IMR-90 (cell line): ENCODE measurements at regions not wholly inside any gene's neighbourhood (a gene's known extent, or its start where the extent isn't known, plus 50 kb on each side); places are given as distances from the start of the nearest gene placed in this dataset.
A peak's percentile ranks its signal among the peaks of the same experiment; 100 is the strongest.

Experiments
- ATAC-seq: fragments of 200-7000 bp; cut with Tn5 transposase; 2 replicates; pipeline ENCODE4 v1.9.1; 2020; ENCODE audit warnings: low read depth, mild to moderate bottlenecking, moderate library complexity
- BruUV-seq: library from RNA; stranded (reverse); fragments of 400-500 nt; replicated peaks from 2 replicates; lab custom pipeline; 2021; lab: Mats Ljungman, UMichigan
- CTCF ChIA-PET: fragments of 300-600 bp; formaldehyde crosslinking; extraction: SDS; loops from one replicate; lab custom pipeline; 2021; ENCODE audit warnings: antibody characterized with exemption; lab: Yijun Ruan, JAX
- POLR2A ChIA-PET: fragments of 300-600 bp; sonication (Branson Sonifier 250); formaldehyde crosslinking; loops from one replicate; lab custom pipeline; 2022; ENCODE audit warnings: antibody characterized with exemption; ENCODE audit not compliant: unreplicated experiment; lab: Charles Lee
- DNase-seq: peaks from one replicate; pipeline ENCODE4 v3.0.0; 2013
- H2AFZ ChIP-seq: replicated peaks from 2 replicates; pipeline ENCODE3; 2013; ENCODE audit warnings: low read length, mild to moderate bottlenecking; ENCODE audit not compliant: poor library complexity
- H2AK5ac ChIP-seq: 2 replicates; pipeline ENCODE4 v1.6.1; 2013; ENCODE audit warnings: low read depth, low read length, inconsistent platforms
- H2AK9ac ChIP-seq: replicated peaks from 2 replicates; pipeline ENCODE3; 2013; ENCODE audit warnings: mild to moderate bottlenecking, low read depth, low read length, moderate library complexity; ENCODE audit not compliant: poor library complexity
- H2BK120ac ChIP-seq: 2 replicates; pipeline ENCODE4 v1.6.1; 2013; ENCODE audit warnings: low read depth, low read length, inconsistent platforms
- H2BK15ac ChIP-seq: 3 replicates; pipeline ENCODE4 v1.6.1; 2013; ENCODE audit warnings: low read depth, low read length, inconsistent platforms
- H2BK20ac ChIP-seq: 2 replicates; pipeline ENCODE4 v1.6.1; 2013; ENCODE audit warnings: low read depth, mild to moderate bottlenecking, inconsistent platforms, low read length, moderate library complexity
- H2BK5ac ChIP-seq: 2 replicates; pipeline ENCODE4 v1.6.1; 2013; ENCODE audit warnings: mild to moderate bottlenecking, low read depth, low read length, inconsistent platforms; ENCODE audit not compliant: poor library complexity, severe bottlenecking
- H3K14ac ChIP-seq: replicated peaks from 2 replicates; pipeline ENCODE4 v1.6.1; 2013; ENCODE audit warnings: low read depth, low read length, inconsistent platforms
- H3K18ac ChIP-seq: 2 replicates; pipeline ENCODE4 v1.6.1; 2013; ENCODE audit warnings: low read depth, low read length, control low read depth
- H3K23ac ChIP-seq: 2 replicates; pipeline ENCODE4 v1.6.1; 2013; ENCODE audit warnings: low read depth, low read length, inconsistent platforms
- H3K27ac ChIP-seq: 2 replicates; pipeline ENCODE4 v1.5.1; 2013; ENCODE audit warnings: mild to moderate bottlenecking, control low read depth, low read length; ENCODE audit not compliant: insufficient read depth
- H3K27me3 ChIP-seq: 2 replicates; pipeline ENCODE4 v1.6.1; 2013; ENCODE audit warnings: low read length; ENCODE audit not compliant: control insufficient read depth, insufficient read depth
- H3K36me3 ChIP-seq: 2 replicates; pipeline ENCODE4 v1.6.1; 2013; ENCODE audit warnings: low read length, mixed read lengths; ENCODE audit not compliant: control insufficient read depth, insufficient read depth
- H3K4ac ChIP-seq: 2 replicates; pipeline ENCODE4 v1.6.1; 2013; ENCODE audit warnings: low read depth, low read length, inconsistent platforms
- H3K4me1 ChIP-seq: 2 replicates; pipeline ENCODE4 v1.6.1; 2013; ENCODE audit warnings: low read length, mixed read lengths; ENCODE audit not compliant: control insufficient read depth, insufficient read depth
- H3K4me2 ChIP-seq: 2 replicates; pipeline ENCODE4 v1.6.1; 2013; ENCODE audit warnings: low read depth, mild to moderate bottlenecking, control low read depth, low read length, moderate library complexity
- H3K4me3 ChIP-seq: 2 replicates; pipeline ENCODE4 v1.5.1; 2013; ENCODE audit warnings: low read depth, mild to moderate bottlenecking, control low read depth, low read length, moderate library complexity; ENCODE audit not compliant: insufficient read depth
- H3K56ac ChIP-seq: 2 replicates; pipeline ENCODE4 v1.6.1; 2013; ENCODE audit warnings: low read length, inconsistent platforms; ENCODE audit not compliant: insufficient read depth; ENCODE audit errors: extremely low read depth
- H3K79me1 ChIP-seq, 2 experiments: 2 replicates each; pipeline ENCODE4 v1.6.1; 2013; ENCODE audit warnings: low read length in 2 of 2, inconsistent platforms in 1 of 2, low read depth in 1 of 2
- H3K9ac ChIP-seq: 2 replicates; pipeline ENCODE4 v1.6.1; 2013; ENCODE audit warnings: low read depth, low read length, control low read depth
- H3K9me1 ChIP-seq: 2 replicates; pipeline ENCODE4 v1.6.1; 2013; ENCODE audit warnings: low read length, inconsistent platforms; ENCODE audit not compliant: insufficient read depth
- H3K9me3 ChIP-seq: 2 replicates; pipeline ENCODE4 v1.6.1; 2013; ENCODE audit warnings: low read length; ENCODE audit not compliant: control insufficient read depth, insufficient read depth
- H4K20me1 ChIP-seq: 2 replicates; pipeline ENCODE4 v1.6.1; 2013; ENCODE audit warnings: low read length, inconsistent platforms; ENCODE audit not compliant: insufficient read depth
- H4K5ac ChIP-seq: 2 replicates; pipeline ENCODE4 v1.6.1; 2013; ENCODE audit warnings: mild to moderate bottlenecking, low read depth, low read length, control low read depth
- H4K8ac ChIP-seq, 2 experiments: 2 replicates each; pipeline ENCODE4 v1.6.1; 2013; ENCODE audit warnings: low read depth in 2 of 2, low read length in 2 of 2, control low read depth in 1 of 2, inconsistent platforms in 1 of 2
- H4K91ac ChIP-seq: 2 replicates; pipeline ENCODE4 v1.6.1; 2013; ENCODE audit warnings: low read depth, low read length, inconsistent platforms; ENCODE audit not compliant: insufficient read depth
- POLR2A ChIP-seq: IDR thresholded peaks from 2 replicates; pipeline ENCODE4 v1.6.1; 2012; ENCODE audit warnings: mild to moderate bottlenecking, low read depth, low read length
- RAD21 ChIP-seq: IDR thresholded peaks from 2 replicates; pipeline ENCODE4 v1.6.1; 2012; ENCODE audit warnings: low read length, improper control_type of control experiment
- RFX5 ChIP-seq: IDR thresholded peaks from 2 replicates; pipeline ENCODE4 v1.8.0; 2012; ENCODE audit warnings: low read depth, mild to moderate bottlenecking, low read length, moderate library complexity
- SMC3 ChIP-seq: fragments of 150-350 bp; IDR thresholded peaks from 2 replicates; pipeline ENCODE4 v1.6.1; 2016; ENCODE audit warnings: low read depth, mild to moderate bottlenecking, antibody characterized with exemption, low read length, moderate library complexity
- WGBS, 2 experiments: methylation state at CpG; one replicate each; pipeline versions ENCODE4 v1.1.5 to v1.1.7; 2013; ENCODE audit warnings: missing lambda C conversion rate in 2 of 2; ENCODE audit not compliant: insufficient read length in 1 of 2; ENCODE audit errors: extremely low coverage in 2 of 2; 5-methylcytosine and 5-hydroxymethylcytosine counted together
- dilution Hi-C: fragments of 300-500 bp; cut with HindIII; formaldehyde crosslinking; loops from one replicate; pipeline ENCODE4 v1.14.3; 2018; ENCODE audit warnings: low sequenced_read_pairs; ENCODE audit not compliant: unreplicated experiment
- in situ Hi-C: fragments of 300-500 bp; cut with MboI; formaldehyde crosslinking; loops from 3 replicates; pipeline ENCODE4 v1.14.3; 2019; ENCODE audit warnings: low sequenced_read_pairs, inconsistent platforms, mixed read lengths
- intact Hi-C: fragments of 100-400 bp; cut with micrococcal nuclease; formaldehyde crosslinking; loops from 2 replicates; pipeline ENCODE4 v1.10.0; 2022
- TF ChIP-seq, protein P1 (sequence below): conservative IDR thresholded peaks from 2 replicates; pipeline ENCODE4 v1.5.1; 2012; ENCODE audit warnings: mild to moderate bottlenecking, low read depth, low read length, improper control_type of control experiment

DNA sequence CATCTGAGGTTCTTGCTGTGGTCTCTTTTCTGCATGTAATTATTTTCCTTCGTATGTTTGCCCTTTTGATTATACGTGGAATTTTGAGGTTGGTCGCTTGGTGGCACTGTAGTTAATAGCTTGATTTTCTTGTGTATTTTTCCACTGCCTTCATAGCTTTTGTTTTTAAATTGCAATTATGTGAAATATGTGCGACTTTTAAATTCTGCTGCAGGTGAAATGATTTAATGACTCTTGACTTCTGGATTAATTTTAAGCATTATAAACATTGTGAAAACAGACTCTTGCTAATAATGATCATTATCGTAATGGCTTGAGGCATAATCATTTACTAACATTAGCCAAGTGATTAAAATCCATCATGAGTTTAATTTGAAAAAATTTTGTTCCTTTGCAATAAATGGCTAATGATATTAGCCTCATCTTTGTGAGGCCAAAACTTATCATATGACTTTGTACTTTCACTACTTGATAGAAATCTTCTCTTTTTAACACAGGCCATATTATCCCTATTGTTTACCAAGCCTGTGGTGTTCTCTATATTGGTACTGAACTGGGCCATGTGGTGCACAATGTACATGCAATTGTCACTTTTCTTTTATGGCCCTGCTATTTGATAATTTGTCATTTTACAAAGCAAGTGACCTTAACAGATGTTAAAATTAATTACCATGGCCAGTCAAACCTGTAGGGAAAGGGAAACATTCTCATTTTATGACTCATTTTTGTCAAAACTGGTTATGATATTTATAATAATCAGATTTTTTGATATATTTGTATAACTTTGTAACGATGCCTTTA, 62.8 kb upstream of the NEUROD1 start:
- dilution Hi-C loops, result no loop called here
- ATAC-seq (peak; percentile 77), DNase-seq (peak; percentile 73)
- Histone ChIP-seq H2BK5ac (peak overlapping the region; percentile 54), H3K14ac (no peak overlapping the region), H3K79me1 (no peaks in the 10 kb centered on the region), H3K4me1 (no peaks in the 10 kb centered on the region; the same call in 1 of the 2 replicates), H3K23ac (no peak overlapping the region), H3K36me3 (no peaks in the 10 kb centered on the region), H4K8ac (peak overlapping the region in 1 of 2 experiments; percentile 31; a peak in 2 of 4 replicates), H3K4ac (no peak overlapping the region), H3K4me3 (no peak overlapping the region), H3K4me2 (peak overlapping the region; percentile 68; the same call in 1 of the 2 replicates), H3K27me3 (no peaks in the 10 kb centered on the region), H2BK20ac (0 out of 2 replicates have a peak overlapping the region, but pooled peaks have one; percentile 50), H3K56ac (no peak overlapping the region), H4K20me1 (no peaks in the 10 kb centered on the region), H3K9me1 (no peaks in the 10 kb centered on the region), H3K9ac (no peak overlapping the region), H4K91ac (no peak overlapping the region), H2AK9ac (no peak overlapping the region), H2BK15ac (peak overlapping the region; percentile 33; the same call in 1 of the 3 replicates), H3K9me3 (no peaks in the 10 kb centered on the region), H2AK5ac (no peak overlapping the region), H3K27ac (no peak overlapping the region), H3K18ac (no peak overlapping the region), H4K5ac (no peak overlapping the region), H2BK120ac (peak overlapping the region; percentile 73; the same call in 1 of the 2 replicates), H2AFZ (no peak overlapping the region)
- no CpG with 5 or more reads among the region's 6 CpGs for WGBS, 2 experiments
- in situ Hi-C loops, result no loop called here
- CTCF ChIA-PET, result interaction anchor here (0.7 to 2.0 kb wide), 11 partner anchors 37 to 348 kb away, joined by 3 to 12 read pairs (median 5); no protein-coding TSS in a partner anchor
- POLR2A ChIA-PET, result no interaction called here
- TF ChIP-seq SMC3 (peak; percentile 73), RFX5 (no peak), RAD21 (peak; percentile 80), POLR2A (no peak)
- TF ChIP-seq, protein P1, sequence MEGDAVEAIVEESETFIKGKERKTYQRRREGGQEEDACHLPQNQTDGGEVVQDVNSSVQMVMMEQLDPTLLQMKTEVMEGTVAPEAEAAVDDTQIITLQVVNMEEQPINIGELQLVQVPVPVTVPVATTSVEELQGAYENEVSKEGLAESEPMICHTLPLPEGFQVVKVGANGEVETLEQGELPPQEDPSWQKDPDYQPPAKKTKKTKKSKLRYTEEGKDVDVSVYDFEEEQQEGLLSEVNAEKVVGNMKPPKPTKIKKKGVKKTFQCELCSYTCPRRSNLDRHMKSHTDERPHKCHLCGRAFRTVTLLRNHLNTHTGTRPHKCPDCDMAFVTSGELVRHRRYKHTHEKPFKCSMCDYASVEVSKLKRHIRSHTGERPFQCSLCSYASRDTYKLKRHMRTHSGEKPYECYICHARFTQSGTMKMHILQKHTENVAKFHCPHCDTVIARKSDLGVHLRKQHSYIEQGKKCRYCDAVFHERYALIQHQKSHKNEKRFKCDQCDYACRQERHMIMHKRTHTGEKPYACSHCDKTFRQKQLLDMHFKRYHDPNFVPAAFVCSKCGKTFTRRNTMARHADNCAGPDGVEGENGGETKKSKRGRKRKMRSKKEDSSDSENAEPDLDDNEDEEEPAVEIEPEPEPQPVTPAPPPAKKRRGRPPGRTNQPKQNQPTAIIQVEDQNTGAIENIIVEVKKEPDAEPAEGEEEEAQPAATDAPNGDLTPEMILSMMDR, result peak; percentile 77
- no TSS peak for BruUV-seq
- intact Hi-C loops, result loop anchor here (1.0 to 5.0 kb wide), 5 partner anchors 148 to 909 kb away; partner anchors contain the start of gene ITPRID2
